Calu3 (cell line): ENCODE measurements at regions not wholly inside any gene's neighbourhood (a gene's known extent, or its start where the extent isn't known, plus 50 kb on each side); places are given as distances from the start of the nearest gene placed in this dataset.

Experiments
- BruUV-seq: library from RNA; stranded (reverse); fragments of 400-500 nt; replicated peaks from 2 replicates; lab custom pipeline; 2021; lab: Mats Ljungman, UMichigan
- CTCF ChIA-PET: fragments of 300-600 bp; sonication (Branson Sonifier 250); formaldehyde crosslinking; loops from one replicate; lab custom pipeline; 2022; ENCODE audit warnings: antibody characterized with exemption; lab: Charles Lee
- DNase-seq: peaks from one replicate; pipeline ENCODE4 v3.0.0; 2022
- H3K27ac Mint-ChIP-seq: one replicate; pipeline ENCODE4 v1.8.0; 2022; ENCODE audit warnings: mixed read lengths; ENCODE audit not compliant: unreplicated experiment
- H3K27me3 Mint-ChIP-seq: one replicate; pipeline ENCODE4 v1.8.0; 2022; ENCODE audit warnings: mixed read lengths; ENCODE audit not compliant: unreplicated experiment
- H3K36me3 Mint-ChIP-seq: one replicate; pipeline ENCODE4 v1.8.0; 2022; ENCODE audit warnings: mild to moderate bottlenecking, moderate library complexity, mixed read lengths; ENCODE audit not compliant: insufficient read depth, unreplicated experiment
- H3K4me1 Mint-ChIP-seq: one replicate; pipeline ENCODE4 v1.8.0; 2022; ENCODE audit warnings: mild to moderate bottlenecking, low read depth, mixed read lengths; ENCODE audit not compliant: unreplicated experiment
- H3K4me3 Mint-ChIP-seq: one replicate; pipeline ENCODE4 v1.8.0; 2022; ENCODE audit warnings: mild to moderate bottlenecking, low read depth, moderate library complexity, mixed read lengths; ENCODE audit not compliant: unreplicated experiment
- H3K9me3 Mint-ChIP-seq: one replicate; pipeline ENCODE4 v1.8.0; 2022; ENCODE audit warnings: low read depth, mixed read lengths; ENCODE audit not compliant: unreplicated experiment
- intact Hi-C: fragments of 100-400 bp; cut with micrococcal nuclease; formaldehyde crosslinking; loops from one replicate; pipeline ENCODE4 v1.10.0; 2022; ENCODE audit not compliant: unreplicated experiment
- TF ChIP-seq, protein P1 (sequence below): fragments of 200-600 bp; IDR thresholded peaks from one replicate; pipeline ENCODE4 v1.8.0; 2022; ENCODE audit warnings: antibody characterized with exemption; ENCODE audit not compliant: unreplicated experiment

DNA sequence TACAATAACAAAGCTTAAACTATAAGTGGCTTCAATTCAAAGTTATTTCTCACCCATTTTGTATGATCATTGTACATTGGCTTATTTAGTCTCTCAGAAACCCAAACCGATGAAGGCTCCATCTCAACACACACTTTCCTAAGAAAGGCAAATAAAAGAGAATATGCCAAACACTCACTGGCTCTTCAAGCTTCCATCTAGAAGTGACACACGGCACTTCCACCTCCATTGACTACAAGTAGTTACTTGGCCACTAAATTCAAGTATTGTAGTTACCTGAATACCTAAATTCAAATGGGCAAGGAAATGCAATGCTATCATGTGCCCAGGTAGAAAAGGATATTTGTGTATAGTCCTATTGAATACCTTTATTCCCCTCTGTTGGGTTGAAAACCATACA is 170.6 kb downstream of the OGFRL1 start:
- CTCF ChIA-PET, result no interaction called here
- TF ChIP-seq, protein P1, sequence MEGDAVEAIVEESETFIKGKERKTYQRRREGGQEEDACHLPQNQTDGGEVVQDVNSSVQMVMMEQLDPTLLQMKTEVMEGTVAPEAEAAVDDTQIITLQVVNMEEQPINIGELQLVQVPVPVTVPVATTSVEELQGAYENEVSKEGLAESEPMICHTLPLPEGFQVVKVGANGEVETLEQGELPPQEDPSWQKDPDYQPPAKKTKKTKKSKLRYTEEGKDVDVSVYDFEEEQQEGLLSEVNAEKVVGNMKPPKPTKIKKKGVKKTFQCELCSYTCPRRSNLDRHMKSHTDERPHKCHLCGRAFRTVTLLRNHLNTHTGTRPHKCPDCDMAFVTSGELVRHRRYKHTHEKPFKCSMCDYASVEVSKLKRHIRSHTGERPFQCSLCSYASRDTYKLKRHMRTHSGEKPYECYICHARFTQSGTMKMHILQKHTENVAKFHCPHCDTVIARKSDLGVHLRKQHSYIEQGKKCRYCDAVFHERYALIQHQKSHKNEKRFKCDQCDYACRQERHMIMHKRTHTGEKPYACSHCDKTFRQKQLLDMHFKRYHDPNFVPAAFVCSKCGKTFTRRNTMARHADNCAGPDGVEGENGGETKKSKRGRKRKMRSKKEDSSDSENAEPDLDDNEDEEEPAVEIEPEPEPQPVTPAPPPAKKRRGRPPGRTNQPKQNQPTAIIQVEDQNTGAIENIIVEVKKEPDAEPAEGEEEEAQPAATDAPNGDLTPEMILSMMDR, result no peak
- Mint-ChIP-seq H3K4me1 (peaks cover 30% of the 10 kb centered on the region), H3K27ac (no peak overlapping the region), H3K4me3 (no peak overlapping the region), H3K36me3 (no peaks in the 10 kb centered on the region), H3K27me3 (no peaks in the 10 kb centered on the region), H3K9me3 (peaks cover 3% of the 10 kb centered on the region)
- intact Hi-C loops, result no loop called here
- DNase-seq, result no peak
- no TSS peak for BruUV-seq

DNA sequence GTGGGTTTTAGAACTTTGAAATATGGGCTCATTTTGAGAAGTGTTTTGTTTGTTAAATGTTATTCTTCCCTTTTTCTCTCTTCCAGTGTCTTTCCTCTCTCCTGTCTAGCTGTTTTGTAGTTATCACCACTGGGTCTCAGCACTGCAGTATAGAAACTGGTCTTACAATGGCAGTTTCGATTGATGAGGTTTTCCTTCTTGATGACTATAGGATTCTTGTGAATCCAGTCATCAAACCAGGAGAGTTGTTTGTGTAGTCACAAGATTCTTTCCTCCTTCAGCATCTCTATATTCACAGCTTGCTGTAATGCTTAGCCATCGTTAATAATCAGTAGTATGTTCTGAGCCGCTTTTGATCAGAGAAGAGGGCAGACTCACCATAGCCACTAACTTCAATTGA is 172.3 kb downstream of the OGFRL1 start:
- no peaks in the 10 kb centered on the region for H3K27me3 Mint-ChIP-seq
- TF ChIP-seq, protein P1, result no peak
- BruUV-seq, result no TSS peak
- peaks cover 30% of the 10 kb centered on the region for H3K4me1 Mint-ChIP-seq
- H3K36me3 Mint-ChIP-seq, result no peaks in the 10 kb centered on the region
- CTCF ChIA-PET, result interaction anchor here (1.5 kb wide), 1 partner anchor 85 kb away, joined by 3 read pairs; no protein-coding TSS in a partner anchor
- H3K27ac Mint-ChIP-seq, result no peak overlapping the region
- no peak overlapping the region for H3K4me3 Mint-ChIP-seq
- no peak for DNase-seq
- H3K9me3 Mint-ChIP-seq, result peaks cover 10% of the 10 kb centered on the region
- intact Hi-C loops, result no loop called here

DNA sequence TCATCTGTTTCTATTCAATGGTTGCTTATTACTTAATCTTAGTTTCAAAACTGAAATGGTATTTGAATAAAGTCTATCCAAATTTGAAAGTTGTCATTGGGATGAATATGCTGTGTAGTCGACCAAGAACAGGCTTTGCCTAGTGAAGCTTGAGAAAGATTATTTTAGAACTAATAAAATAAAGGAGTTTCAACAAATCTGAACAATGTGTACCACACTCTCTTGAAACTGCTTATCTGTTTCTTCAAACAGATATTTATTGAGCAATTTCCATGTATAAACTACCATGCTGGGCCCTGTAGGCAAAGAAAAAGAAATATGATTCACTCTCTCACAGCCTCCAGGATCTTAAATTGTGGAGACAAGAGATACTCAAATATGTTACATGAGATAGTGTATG is 174.4 kb downstream of the OGFRL1 start:
- Mint-ChIP-seq H3K4me3 (no peak overlapping the region), H3K4me1 (peaks cover 22% of the 10 kb centered on the region), H3K27me3 (no peaks in the 10 kb centered on the region), H3K27ac (no peak overlapping the region), H3K36me3 (no peaks in the 10 kb centered on the region), H3K9me3 (peaks cover 16% of the 10 kb centered on the region)
- no TSS peak for BruUV-seq
- TF ChIP-seq, protein P1, result no peak
- intact Hi-C loops, result no loop called here
- CTCF ChIA-PET, result no interaction called here
- no peak for DNase-seq

DNA sequence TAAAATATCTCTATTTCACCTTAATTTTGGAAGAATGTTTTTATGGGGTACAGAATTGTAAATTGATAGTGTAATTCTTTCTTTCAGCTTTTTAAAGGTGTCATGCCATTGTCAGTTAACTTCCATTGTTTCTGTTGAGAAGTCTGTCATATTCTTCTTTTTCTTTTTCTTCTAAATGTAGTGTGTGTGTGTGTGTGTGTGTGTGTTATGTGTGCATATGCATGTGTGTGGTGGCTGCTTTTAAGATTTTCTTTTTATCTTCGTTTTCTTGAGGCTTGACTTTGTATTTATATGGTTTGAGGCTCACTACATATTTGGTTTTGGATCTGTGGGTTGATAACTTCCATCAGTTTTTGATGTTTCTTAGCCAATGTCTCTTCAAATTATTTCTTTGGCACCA is 176.5 kb downstream of the OGFRL1 start:
- peaks cover 23% of the 10 kb centered on the region for H3K9me3 Mint-ChIP-seq
- CTCF ChIA-PET, result no interaction called here
- no peaks in the 10 kb centered on the region for H3K36me3 Mint-ChIP-seq
- H3K4me3 Mint-ChIP-seq, result no peak overlapping the region
- H3K27me3 Mint-ChIP-seq, result no peaks in the 10 kb centered on the region
- intact Hi-C loops, result no loop called here
- H3K27ac Mint-ChIP-seq, result no peak overlapping the region
- no TSS peak for BruUV-seq
- DNase-seq, result no peak
- TF ChIP-seq, protein P1, result no peak
- peaks cover 22% of the 10 kb centered on the region for H3K4me1 Mint-ChIP-seq
